HG03342 (cell line): ENCODE measurements at regions not wholly inside any gene's neighbourhood (a gene's known extent, or its start where the extent isn't known, plus 50 kb on each side); places are given as distances from the start of the nearest gene placed in this dataset.
"Not testable (repeated sequence)": the region's sequence is repeated elsewhere in the genome, so short reads cannot be mapped to it uniquely, and the experiment has no call there.

ENCODE experiments used
- ATAC-seq: cut with Tn5 transposase; IDR thresholded peaks from one replicate; pipeline ENCODE4 v1.9.1; 2021; ENCODE audit warnings: mild to moderate bottlenecking, moderate library complexity; ENCODE audit not compliant: unreplicated experiment

GRCh38 chr2:144632809-144633208 lies 112.9 kb upstream of the ZEB2 start:
- no peak for ATAC-seq

- no peak for ATAC-seq
Measured at GRCh38 chr2:144631636-144632035, 111.7 kb upstream of the ZEB2 start.

- peak; percentile 87 for ATAC-seq
Measured at GRCh38 chr2:144630459-144631215, 110.7 kb upstream of the ZEB2 start.

GRCh38 chr2:144629935-144630334 lies 110.0 kb upstream of the ZEB2 start:
- no peak for ATAC-seq

- ATAC-seq = no peak
Measured at GRCh38 chr2:144628566-144628965, 108.6 kb upstream of the ZEB2 start.

- ATAC-seq = no peak
Measured at GRCh38 chr2:144625626-144626025, 105.7 kb upstream of the ZEB2 start.

- ATAC-seq = no peak
Measured at GRCh38 chr2:144625226-144625625, 105.3 kb upstream of the ZEB2 start.

- no peak for ATAC-seq
Measured at GRCh38 chr2:144624451-144624850, 104.5 kb upstream of the ZEB2 start.

GRCh38 chr2:144622373-144622772 lies 102.5 kb upstream of the ZEB2 start:
- ATAC-seq = not testable (repeated sequence)

GRCh38 chr2:144621266-144621665 lies 101.3 kb upstream of the ZEB2 start:
- ATAC-seq = no peak

- ATAC-seq = no peak
Measured at GRCh38 chr2:144619760-144620159, 99.8 kb upstream of the ZEB2 start.

- not testable (repeated sequence) for ATAC-seq
Measured at GRCh38 chr2:144617171-144617570, 97.3 kb upstream of the ZEB2 start.

GRCh38 chr2:144615866-144616565 lies 96.1 kb upstream of the ZEB2 start:
- no peak for ATAC-seq

- ATAC-seq = no peak
Measured at GRCh38 chr2:144607891-144608521, 88.1 kb upstream of the ZEB2 start.

- ATAC-seq = no peak
Measured at GRCh38 chr2:144607099-144607498, 87.2 kb upstream of the ZEB2 start.

- no peak for ATAC-seq
Measured at GRCh38 chr2:144606466-144607095, 86.7 kb upstream of the ZEB2 start.

- ATAC-seq = no peak
Measured at GRCh38 chr2:144605231-144605840, 85.4 kb upstream of the ZEB2 start.

GRCh38 chr2:144603334-144603733 lies 83.4 kb upstream of the ZEB2 start:
- no peak for ATAC-seq

- ATAC-seq = no peak
Measured at GRCh38 chr2:144598906-144599305, 79.0 kb upstream of the ZEB2 start.

- no peak for ATAC-seq
Measured at GRCh38 chr2:144597894-144598593, 78.1 kb upstream of the ZEB2 start.
